Natural killer cell treated with Interleukin-12 subunit alpha and Interleukin-12 subunit beta and Interleukin-15 and Interleukin-18, amount 100 ng/mL, for 72 hours (primary cell): ENCODE measurements at regions not wholly inside any gene's neighbourhood (a gene's known extent, or its start where the extent isn't known, plus 50 kb on each side); places are given as distances from the start of the nearest gene placed in this dataset.
"Not testable (repeated sequence)": the region's sequence is repeated elsewhere in the genome, so short reads cannot be mapped to it uniquely, and the experiment has no call there.

Source experiments
- ATAC-seq, 2 donors: fragments of 150-1000 bp; cut with Tn5 transposase in 1 of 2; sonication (Bioruptor Pico), chemical (Tn5 transposase) in 1 of 2; 2 replicates each; pipeline ENCODE4 v1.10.0; 2021
- DNase-seq: peaks from one replicate; pipeline ENCODE4 v3.0.0; 2022; ENCODE audit warnings: low spot score
- H3K27ac Mint-ChIP-seq, 2 donors: 1 replicate in 1 of 2; 2 replicates in 1 of 2; pipeline ENCODE4 v1.8.0; 2022; ENCODE audit warnings: mixed read lengths in 2 of 2, mild to moderate bottlenecking in 1 of 2, moderate library complexity in 1 of 2
- H3K27me3 Mint-ChIP-seq, 2 donors: 1 replicate in 1 of 2; 2 replicates in 1 of 2; pipeline ENCODE4 v1.8.0; 2022; ENCODE audit warnings: mixed read lengths in 2 of 2
- H3K36me3 Mint-ChIP-seq: one replicate; pipeline ENCODE4 v1.8.0; 2022; ENCODE audit warnings: mixed read lengths
- H3K4me1 Mint-ChIP-seq, 2 donors: 1 replicate in 1 of 2; 2 replicates in 1 of 2; pipeline ENCODE4 v1.8.0; 2022; ENCODE audit warnings: low read depth in 2 of 2, mixed read lengths in 2 of 2, mild to moderate bottlenecking in 1 of 2
- H3K4me3 Mint-ChIP-seq: one replicate; pipeline ENCODE4 v1.8.0; 2022; ENCODE audit warnings: mixed read lengths
- H3K9me3 Mint-ChIP-seq: 2 replicates; pipeline ENCODE4 v1.8.0; 2022; ENCODE audit warnings: mixed read lengths

DNA sequence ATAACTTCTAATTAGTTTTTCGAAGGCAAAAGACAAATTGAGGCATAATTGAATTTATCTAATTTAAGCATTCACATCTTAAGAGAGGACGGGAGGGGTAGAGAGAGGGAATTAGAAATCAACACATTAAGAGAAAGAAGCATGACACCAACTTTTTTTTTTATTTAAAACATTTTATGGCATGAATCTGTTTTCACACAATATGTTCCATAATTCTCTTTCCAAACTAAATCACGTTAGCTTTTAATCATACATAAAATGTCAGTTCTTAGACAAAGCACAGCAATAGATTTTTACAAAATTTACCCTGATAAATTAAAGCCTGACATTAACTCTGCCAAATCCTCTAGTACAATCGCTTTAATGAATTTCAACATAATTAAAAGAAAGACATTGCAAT, 600.8 kb upstream of the ROBO1 start:
- H3K4me1 Mint-ChIP-seq = no peaks in the 10 kb centered on the region
- peaks cover 17% of the 10 kb centered on the region for H3K9me3 Mint-ChIP-seq
- H3K27ac Mint-ChIP-seq = no peak overlapping the region
- no peak for DNase-seq
- H3K36me3 Mint-ChIP-seq = peaks cover 8% of the 10 kb centered on the region
- no peak for ATAC-seq
- no peaks in the 10 kb centered on the region for H3K27me3 Mint-ChIP-seq
- H3K4me3 Mint-ChIP-seq = no peak overlapping the region

DNA sequence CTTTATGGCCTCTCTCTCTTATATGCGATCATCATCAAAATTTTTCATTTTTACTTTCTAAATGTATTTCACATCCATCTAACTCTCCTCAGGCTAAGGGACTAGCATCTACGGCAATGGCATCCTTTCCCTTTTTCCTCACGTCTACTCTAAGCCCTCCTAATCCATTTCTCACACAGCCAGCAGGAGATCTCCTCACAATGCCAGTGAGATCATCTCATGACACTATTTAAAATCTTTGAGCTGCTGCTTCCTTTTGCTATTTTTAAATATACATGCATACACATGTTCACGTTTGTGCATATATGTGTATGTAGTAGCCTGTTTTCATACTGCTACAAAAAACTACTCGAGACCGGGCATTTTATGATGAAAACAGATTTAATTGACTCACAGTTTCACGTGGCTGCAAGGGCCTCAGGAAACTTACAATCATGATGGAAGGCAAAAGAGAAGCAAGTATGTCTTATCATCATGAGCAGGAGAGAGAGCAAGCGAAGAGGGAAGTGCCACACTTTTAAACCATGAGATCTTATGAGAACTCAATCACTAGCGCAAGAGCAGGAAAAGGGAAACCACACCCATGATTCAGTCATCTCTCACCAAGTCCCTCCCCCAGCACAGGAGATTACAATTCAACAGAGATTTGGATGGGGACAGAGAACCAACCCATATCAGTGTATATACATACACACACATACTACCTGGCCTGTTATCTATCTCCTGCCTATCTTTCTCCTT, 599.2 kb upstream of the ROBO1 start:
- ATAC-seq = no peak
- H3K9me3 Mint-ChIP-seq = peaks cover 13% of the 10 kb centered on the region
- no peaks in the 10 kb centered on the region for H3K27me3 Mint-ChIP-seq
- no peak for DNase-seq
- H3K4me1 Mint-ChIP-seq = no peaks in the 10 kb centered on the region
- H3K36me3 Mint-ChIP-seq = peaks cover 8% of the 10 kb centered on the region
- H3K4me3 Mint-ChIP-seq = no peak overlapping the region
- H3K27ac Mint-ChIP-seq = no peak overlapping the region

DNA sequence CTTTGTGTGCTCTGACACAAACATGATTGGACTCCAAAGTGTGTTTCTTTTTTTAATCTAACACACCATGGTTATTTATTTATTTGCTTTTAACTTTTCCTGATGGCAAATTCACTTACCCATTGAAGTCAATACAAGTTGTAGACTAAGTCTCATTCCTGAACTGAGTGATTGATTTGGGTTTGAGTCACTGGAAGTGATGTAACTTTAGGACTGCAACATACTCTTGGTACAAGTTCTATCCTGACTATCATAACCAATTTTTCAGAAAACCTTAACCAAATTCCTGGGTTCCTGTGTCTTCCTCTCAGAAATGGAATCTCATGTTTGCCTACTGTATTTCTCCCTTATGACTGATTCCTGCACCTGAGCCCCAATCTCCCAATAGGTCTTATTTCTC, 590.0 kb upstream of the ROBO1 start:
- no peaks in the 10 kb centered on the region for H3K4me1 Mint-ChIP-seq
- no peaks in the 10 kb centered on the region for H3K27me3 Mint-ChIP-seq
- no peak overlapping the region for H3K4me3 Mint-ChIP-seq
- H3K36me3 Mint-ChIP-seq = peaks cover 11% of the 10 kb centered on the region
- no peak for ATAC-seq
- no peak for DNase-seq
- no peak overlapping the region for H3K27ac Mint-ChIP-seq
- peaks cover 19% of the 10 kb centered on the region for H3K9me3 Mint-ChIP-seq

DNA sequence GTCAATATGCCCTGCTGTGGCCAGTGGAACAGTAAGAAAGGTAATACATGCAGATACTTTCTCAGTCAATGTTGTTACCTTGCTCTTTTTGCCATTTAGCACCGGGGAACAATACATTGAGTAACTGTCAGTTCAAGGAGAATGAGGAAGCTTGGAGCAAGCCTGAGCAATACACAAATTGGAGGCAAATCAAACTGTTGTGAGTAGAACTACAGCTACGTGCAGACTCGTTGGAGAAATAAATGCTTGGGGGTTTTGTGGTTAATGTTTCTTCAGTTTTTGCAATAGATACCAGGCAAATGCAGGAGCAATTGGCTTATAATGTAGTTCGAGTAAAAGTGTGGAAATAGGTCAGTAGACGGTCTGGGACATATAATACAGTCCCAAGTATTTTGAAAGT, 587.3 kb upstream of the ROBO1 start:
- H3K4me1 Mint-ChIP-seq = no peaks in the 10 kb centered on the region
- no peaks in the 10 kb centered on the region for H3K27me3 Mint-ChIP-seq
- ATAC-seq = no peak
- peaks cover 11% of the 10 kb centered on the region for H3K36me3 Mint-ChIP-seq
- no peak overlapping the region for H3K4me3 Mint-ChIP-seq
- DNase-seq = no peak
- H3K27ac Mint-ChIP-seq = no peak overlapping the region
- peaks cover 20% of the 10 kb centered on the region for H3K9me3 Mint-ChIP-seq

DNA sequence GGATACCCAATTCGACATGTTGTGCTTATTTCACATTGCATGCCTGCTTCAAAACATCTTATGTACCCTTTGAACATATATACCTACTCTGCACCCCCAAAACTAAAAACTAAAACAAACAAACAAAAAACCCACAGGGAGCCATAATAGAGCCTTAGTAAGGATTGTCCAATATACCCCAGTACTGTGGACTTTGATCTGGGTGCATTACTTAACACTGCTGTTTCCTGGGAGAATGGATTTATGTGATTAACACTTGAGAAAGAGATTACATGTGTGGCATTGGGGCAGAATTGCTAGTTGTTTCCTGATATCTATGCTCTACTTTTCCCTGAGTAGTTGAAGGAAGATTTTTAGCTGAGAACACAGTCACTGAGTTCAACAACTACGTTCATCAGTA, 583.4 kb upstream of the ROBO1 start:
- ATAC-seq = no peak
- Mint-ChIP-seq H3K27ac (no peak overlapping the region), H3K4me1 (no peaks in the 10 kb centered on the region), H3K27me3 (no peaks in the 10 kb centered on the region), H3K36me3 (no peaks in the 10 kb centered on the region), H3K4me3 (no peak overlapping the region), H3K9me3 (peaks cover 12% of the 10 kb centered on the region)
- DNase-seq = no peak

DNA sequence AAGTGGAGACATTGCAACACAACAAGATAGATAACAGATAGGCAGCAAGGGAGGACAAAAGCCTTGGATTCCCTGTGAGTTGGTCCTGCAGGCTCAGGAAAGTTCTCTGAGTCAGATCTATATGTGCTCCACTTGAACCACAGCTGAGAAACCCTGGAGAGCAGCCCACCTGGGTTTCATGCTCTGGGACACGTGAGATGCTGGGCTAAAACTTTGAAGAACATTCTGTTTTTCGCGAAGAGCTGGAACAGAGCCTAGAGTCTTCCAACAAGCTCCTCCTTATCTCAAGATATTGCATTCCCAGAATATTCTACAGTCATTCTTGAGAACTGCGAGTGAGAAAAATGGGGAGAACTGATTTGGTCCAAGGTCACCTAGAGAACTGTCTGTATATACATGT, 583.0 kb upstream of the ROBO1 start:
- no peak for ATAC-seq
- no peaks in the 10 kb centered on the region for H3K36me3 Mint-ChIP-seq
- peaks cover 12% of the 10 kb centered on the region for H3K9me3 Mint-ChIP-seq
- no peak for DNase-seq
- H3K4me3 Mint-ChIP-seq = no peak overlapping the region
- H3K4me1 Mint-ChIP-seq = no peaks in the 10 kb centered on the region
- no peak overlapping the region for H3K27ac Mint-ChIP-seq
- no peaks in the 10 kb centered on the region for H3K27me3 Mint-ChIP-seq

DNA sequence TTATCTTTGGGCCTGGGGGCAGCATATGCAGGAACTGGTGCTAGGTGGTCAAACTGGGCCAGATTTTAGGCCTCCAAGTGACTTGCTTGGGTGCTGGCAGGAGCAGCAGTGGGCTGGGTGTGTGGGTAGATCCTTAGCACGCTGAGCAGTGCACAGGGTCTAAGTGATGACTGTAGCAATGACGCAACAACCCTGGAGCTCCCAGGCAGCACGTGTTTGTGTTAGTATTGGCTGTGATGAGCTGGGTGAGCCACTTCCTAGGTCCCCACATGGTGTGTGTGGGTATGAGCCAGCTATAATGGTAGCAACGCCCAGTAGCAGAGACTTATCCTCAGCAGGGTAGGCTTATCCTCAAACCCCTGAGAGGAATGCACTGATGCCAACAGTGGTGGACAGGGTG, 570.6 kb upstream of the ROBO1 start:
- Mint-ChIP-seq H3K27ac (no peak overlapping the region), H3K4me3 (no peak overlapping the region), H3K9me3 (peaks cover 21% of the 10 kb centered on the region), H3K27me3 (no peaks in the 10 kb centered on the region), H3K4me1 (no peaks in the 10 kb centered on the region), H3K36me3 (peaks cover 15% of the 10 kb centered on the region)
- no peak for DNase-seq
- no peak for ATAC-seq

DNA sequence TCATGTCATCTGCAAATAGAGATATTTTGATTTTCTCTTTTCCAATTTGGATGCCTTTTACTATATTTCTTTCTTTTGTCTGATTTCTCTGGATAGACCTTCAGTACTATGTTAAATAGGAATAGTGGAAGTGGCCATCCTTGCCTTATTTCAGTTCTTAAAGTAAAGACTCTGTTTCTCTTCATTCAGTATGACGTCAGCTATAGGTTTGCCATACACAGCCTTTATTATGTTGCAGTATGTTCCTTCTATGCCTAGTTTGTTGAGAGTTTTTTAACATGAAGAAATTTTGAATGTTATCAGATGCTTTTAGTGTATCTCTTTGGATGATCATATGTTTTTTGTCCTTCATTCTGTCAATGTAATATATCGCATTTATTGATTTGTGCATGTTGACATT, 566.7 kb upstream of the ROBO1 start:
- DNase-seq (no peak), ATAC-seq (no peak)
- Mint-ChIP-seq H3K9me3 (peaks cover 22% of the 10 kb centered on the region), H3K4me3 (no peak overlapping the region), H3K4me1 (no peaks in the 10 kb centered on the region), H3K27me3 (no peaks in the 10 kb centered on the region), H3K27ac (no peak overlapping the region), H3K36me3 (peaks cover 6% of the 10 kb centered on the region)

DNA sequence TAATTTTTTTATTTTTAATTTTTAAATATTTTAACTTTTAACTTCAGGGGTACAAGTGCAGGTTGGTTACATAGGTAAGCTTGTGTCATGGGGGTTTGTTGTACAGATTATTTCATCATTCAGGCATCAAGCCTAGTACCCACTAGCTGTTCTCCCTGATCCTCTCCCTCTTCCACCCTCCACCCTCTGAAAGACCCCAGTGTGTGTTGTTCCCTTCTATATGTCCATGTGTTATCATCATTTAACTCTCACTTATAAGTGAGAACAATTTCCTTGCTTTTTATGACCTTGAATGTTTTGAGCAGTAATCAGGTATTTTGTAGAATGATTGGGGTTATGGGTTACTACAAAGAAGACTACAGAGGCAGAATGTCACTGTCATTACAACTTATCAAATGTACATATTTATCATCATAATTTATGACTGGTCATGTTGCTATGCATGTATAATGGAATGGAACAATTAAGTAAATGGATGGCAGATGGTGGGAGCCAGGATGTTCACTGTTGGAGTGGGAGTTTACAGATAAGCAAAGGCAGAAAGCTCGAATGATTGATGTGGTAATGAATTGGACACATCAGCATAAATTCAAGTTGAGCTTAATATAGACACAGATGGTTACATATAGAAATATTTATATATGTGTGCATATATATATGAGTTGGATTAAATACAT, 563.8 kb upstream of the ROBO1 start:
- no peaks in the 10 kb centered on the region for H3K27me3 Mint-ChIP-seq
- DNase-seq (no peak), ATAC-seq (no peak)
- H3K4me1 Mint-ChIP-seq = no peaks in the 10 kb centered on the region
- H3K4me3 Mint-ChIP-seq = no peak overlapping the region
- H3K27ac Mint-ChIP-seq = no peak overlapping the region
- H3K9me3 Mint-ChIP-seq = peaks cover 19% of the 10 kb centered on the region
- H3K36me3 Mint-ChIP-seq = no peaks in the 10 kb centered on the region

DNA sequence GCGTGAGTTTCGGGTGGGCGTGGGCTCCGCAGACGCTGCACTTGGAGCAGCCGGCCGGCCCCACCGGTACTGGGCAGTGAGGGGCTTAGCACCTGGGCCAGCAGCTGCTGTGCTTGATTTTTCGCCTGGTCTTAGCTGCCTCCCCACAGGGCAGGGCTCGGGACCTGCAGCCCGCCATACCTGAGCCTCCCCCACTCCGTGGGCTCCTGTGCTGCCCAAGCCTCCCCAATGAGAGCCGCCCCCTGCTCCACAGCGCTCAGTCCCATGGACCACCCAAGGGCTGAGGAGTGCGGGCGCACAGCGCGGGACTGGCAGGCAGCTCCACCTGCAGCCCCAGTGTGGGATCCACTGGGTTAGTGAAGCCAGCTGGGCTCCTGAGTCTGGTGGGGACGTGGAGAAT, 546.7 kb upstream of the ROBO1 start:
- peaks cover 34% of the 10 kb centered on the region for H3K9me3 Mint-ChIP-seq
- not testable (repeated sequence) for H3K4me1 Mint-ChIP-seq, H3K4me3 Mint-ChIP-seq, H3K27me3 Mint-ChIP-seq, ATAC-seq, H3K27ac Mint-ChIP-seq, DNase-seq
- peaks cover 25% of the 10 kb centered on the region for H3K36me3 Mint-ChIP-seq

DNA sequence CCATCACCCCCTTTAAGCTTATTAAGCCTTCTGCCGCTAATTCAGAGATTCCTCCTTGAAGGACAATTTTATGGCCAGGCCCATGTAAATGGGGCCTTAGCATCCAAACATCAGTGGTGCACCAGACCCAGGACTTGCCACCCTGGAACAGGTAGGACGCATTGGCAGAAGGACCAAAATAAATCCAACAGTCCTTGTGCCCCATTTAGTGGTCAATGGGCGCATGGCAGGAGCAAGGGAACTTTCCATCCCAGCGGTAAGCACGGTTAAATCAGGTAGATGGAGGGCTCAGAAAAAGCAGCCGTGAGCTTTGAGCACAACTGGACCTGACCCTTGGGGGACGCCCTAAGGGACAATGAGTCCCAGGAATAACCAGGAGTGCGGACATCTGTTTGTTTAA, 540.8 kb upstream of the ROBO1 start:
- Mint-ChIP-seq H3K27me3 (no peaks in the 10 kb centered on the region), H3K4me1 (no peaks in the 10 kb centered on the region), H3K4me3 (no peak overlapping the region), H3K27ac (no peak overlapping the region), H3K36me3 (peaks cover 23% of the 10 kb centered on the region), H3K9me3 (peaks cover 21% of the 10 kb centered on the region)
- ATAC-seq (no peak), DNase-seq (no peak)

DNA sequence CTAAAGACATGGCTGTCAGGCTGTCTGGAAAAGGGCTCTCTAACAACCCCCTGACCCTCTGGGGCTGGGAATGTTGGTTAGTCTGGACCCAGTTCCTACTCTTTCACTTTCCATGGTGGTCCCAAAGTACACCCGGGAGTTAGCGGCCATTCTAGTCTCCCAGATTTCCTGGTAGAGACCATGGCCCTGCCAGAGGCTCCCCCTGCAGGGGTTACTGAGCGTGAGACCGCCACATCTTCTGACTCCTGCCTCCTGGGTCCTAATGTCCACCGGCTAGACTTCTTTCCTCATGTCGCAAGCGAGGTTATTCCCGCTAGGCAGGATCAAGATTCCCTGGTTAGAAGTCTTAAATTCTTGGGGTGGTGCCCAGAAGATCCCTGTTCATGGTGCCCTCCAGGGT, 540.0 kb upstream of the ROBO1 start:
- Mint-ChIP-seq H3K4me3 (no peak overlapping the region), H3K9me3 (peaks cover 22% of the 10 kb centered on the region), H3K36me3 (peaks cover 16% of the 10 kb centered on the region), H3K27ac (no peak overlapping the region), H3K27me3 (no peaks in the 10 kb centered on the region), H3K4me1 (no peaks in the 10 kb centered on the region)
- ATAC-seq (no peak), DNase-seq (no peak)

DNA sequence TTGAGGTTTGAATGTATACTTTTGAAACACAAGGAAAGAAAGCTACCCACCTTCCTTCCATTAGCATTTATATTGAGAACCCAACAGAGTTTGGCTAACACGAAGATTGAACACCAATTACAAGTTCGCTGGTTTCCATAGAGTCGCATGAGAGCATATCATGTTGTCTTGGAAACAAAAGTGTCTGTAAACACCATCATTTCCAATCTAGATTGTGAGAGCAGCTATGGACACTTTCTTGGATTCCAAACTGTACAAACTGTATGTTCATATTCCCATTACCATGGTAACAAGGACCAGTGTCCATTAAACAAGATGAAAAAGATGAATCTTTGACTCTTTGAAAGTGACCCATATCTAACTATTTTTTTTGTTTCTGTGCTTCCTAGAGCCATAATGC, 529.9 kb upstream of the ROBO1 start:
- peaks cover 18% of the 10 kb centered on the region for H3K9me3 Mint-ChIP-seq
- no peak for ATAC-seq
- no peaks in the 10 kb centered on the region for H3K27me3 Mint-ChIP-seq
- no peak overlapping the region for H3K27ac Mint-ChIP-seq
- H3K4me1 Mint-ChIP-seq = no peaks in the 10 kb centered on the region
- no peak for DNase-seq
- peaks cover 5% of the 10 kb centered on the region for H3K36me3 Mint-ChIP-seq
- no peak overlapping the region for H3K4me3 Mint-ChIP-seq

DNA sequence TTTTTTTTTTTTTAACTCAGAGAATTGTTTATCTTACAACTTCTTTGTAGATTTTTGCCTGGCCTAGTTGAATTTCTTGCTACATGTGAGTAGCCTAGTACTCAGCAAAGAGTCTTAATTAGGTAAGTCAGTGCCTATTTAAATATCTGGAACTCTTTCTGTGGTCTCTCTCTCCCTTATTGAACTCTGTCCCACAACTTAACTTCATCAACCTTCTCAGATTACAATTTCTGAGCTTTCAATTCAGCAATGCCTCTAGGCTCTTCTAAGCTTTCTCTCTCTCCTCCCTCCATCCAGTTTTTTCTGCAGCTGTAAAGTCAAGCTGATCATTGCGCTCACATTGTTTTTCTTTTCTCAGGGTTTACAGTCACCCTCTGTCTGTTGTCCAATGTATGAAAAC, 517.6 kb upstream of the ROBO1 start:
- Mint-ChIP-seq H3K4me3 (no peak overlapping the region), H3K36me3 (peaks cover 11% of the 10 kb centered on the region), H3K27ac (no peak overlapping the region), H3K27me3 (no peaks in the 10 kb centered on the region), H3K9me3 (peaks cover 11% of the 10 kb centered on the region), H3K4me1 (no peaks in the 10 kb centered on the region)
- no peak for ATAC-seq
- DNase-seq = no peak

DNA sequence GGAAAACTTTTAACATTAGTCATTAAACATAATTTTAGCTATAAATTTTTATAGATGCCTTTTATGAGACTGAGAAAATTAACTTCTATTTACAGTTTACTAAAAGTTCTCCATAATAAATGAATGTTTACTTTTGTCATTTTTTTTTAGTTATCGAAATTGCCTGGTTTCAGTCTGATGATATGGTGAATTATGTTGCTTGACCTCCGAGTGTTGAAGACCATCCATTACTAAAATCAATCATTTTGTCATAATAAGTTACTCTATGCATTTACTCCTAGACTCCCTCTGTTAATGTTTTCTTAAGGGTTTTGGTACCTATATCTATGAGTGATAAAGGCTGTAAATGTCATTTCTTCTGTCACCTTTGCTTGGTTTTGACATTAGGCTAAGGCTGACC, 516.0 kb upstream of the ROBO1 start:
- H3K9me3 Mint-ChIP-seq = peaks cover 14% of the 10 kb centered on the region
- no peaks in the 10 kb centered on the region for H3K4me1 Mint-ChIP-seq
- no peak overlapping the region for H3K27ac Mint-ChIP-seq
- H3K27me3 Mint-ChIP-seq = no peaks in the 10 kb centered on the region
- H3K36me3 Mint-ChIP-seq = peaks cover 11% of the 10 kb centered on the region
- H3K4me3 Mint-ChIP-seq = no peak overlapping the region
- no peak for ATAC-seq
- no peak for DNase-seq
